HepG2 (cell line): ENCODE measurements at regions not wholly inside any gene's neighbourhood (a gene's known extent, or its start where the extent isn't known, plus 50 kb on each side); places are given as distances from the start of the nearest gene placed in this dataset.

Experiments used
- ATAC-seq: fragments of 200-7000 bp; cut with Tn5 transposase; 3 replicates; pipeline ENCODE4 v1.9.1; 2020; ENCODE audit warnings: mild to moderate bottlenecking, moderate library complexity
- BruUV-seq: library from RNA; stranded (reverse); fragments of 400-500 nt; replicated peaks from 2 replicates; lab custom pipeline; 2021; lab: Mats Ljungman, UMichigan
- CTCF ChIA-PET: fragments of 300-600 bp; formaldehyde crosslinking; extraction: SDS; loops from one replicate; lab custom pipeline; 2021; ENCODE audit warnings: low total read pairs, inconsistent platforms, low intra/inter-chr PET ratio; lab: Yijun Ruan, JAX
- POLR2A ChIA-PET: fragments of 350-600 bp; sonication (Branson Sonifier 250); formaldehyde crosslinking; loops from one replicate; lab custom pipeline; 2020; ENCODE audit warnings: antibody characterized with exemption, inconsistent platforms; lab: Yijun Ruan, JAX
- DNase-seq: peaks from one replicate; pipeline ENCODE4 v3.0.0-alpha.2; 2015; ENCODE audit warnings: low spot score
- FAIRE-seq: peaks from 3 replicates; lab custom pipeline; 2011; peaks lifted over from hg19 to GRCh38; lab: Jason Lieb, UNC
- H2AFZ ChIP-seq: one replicate; pipeline ENCODE4 v1.6.1; 2011; ENCODE audit warnings: low read length, inconsistent platforms
- H3K27ac ChIP-seq: fragments of 300-600 bp; 3 replicates; pipeline ENCODE4 v1.8.0; 2011; ENCODE audit warnings: mixed run types, mild to moderate bottlenecking, mixed read lengths, low read length, inconsistent platforms; ENCODE audit not compliant: insufficient read depth; ENCODE audit errors: extremely low read length
- H3K27me3 ChIP-seq, 2 experiments: fragments of 200-600 bp in 1 of 2; 2 replicates in 1 of 2; 3 replicates in 1 of 2; pipeline versions ENCODE4 v1.6.0 to v1.8.0; 2011; ENCODE audit warnings: low read length in 2 of 2, mild to moderate bottlenecking in 2 of 2, moderate library complexity in 2 of 2, inconsistent platforms in 1 of 2; ENCODE audit not compliant: insufficient read depth in 2 of 2, control insufficient read depth in 1 of 2
- H3K36me3 ChIP-seq, 2 experiments: fragments of 200-600 bp in 1 of 2; replicated peaks in 1 of 2; 2 replicates in 1 of 2; 3 replicates in 1 of 2; pipeline versions ENCODE4 v1.5.1 to v1.8.0; 2011; ENCODE audit warnings: low read length in 2 of 2, inconsistent platforms in 1 of 2; ENCODE audit not compliant: insufficient read depth in 2 of 2, control insufficient read depth in 1 of 2
- H3K4me1 ChIP-seq: 2 replicates; pipeline ENCODE4 v1.5.1; 2012; ENCODE audit warnings: low read length, inconsistent platforms; ENCODE audit not compliant: insufficient read depth
- H3K4me2 ChIP-seq: 2 replicates; pipeline ENCODE4 v1.6.0; 2011; ENCODE audit warnings: low read depth, low read length, inconsistent platforms
- H3K4me3 ChIP-seq, 3 experiments: fragments of 200-600 bp in 1 of 3; sonication (generic), shearing (Covaris generic) in 1 of 3; replicated peaks in 1 of 3; 2 replicates each; pipeline ENCODE4 v1.5.1; 2011 to 2016; ENCODE audit warnings: low read length in 3 of 3, inconsistent platforms in 2 of 3, low read depth in 2 of 3, mild to moderate bottlenecking in 2 of 3, control low read depth in 1 of 3, mixed read lengths in 1 of 3; ENCODE audit not compliant: insufficient read depth in 1 of 3
- H3K79me2 ChIP-seq: one replicate; pipeline ENCODE4 v1.6.1; 2011; ENCODE audit warnings: low read length, inconsistent platforms; ENCODE audit not compliant: insufficient read depth
- H3K9ac ChIP-seq: 2 replicates; pipeline ENCODE4 v1.6.0; 2011; ENCODE audit warnings: mild to moderate bottlenecking, low read depth, low read length, inconsistent platforms; ENCODE audit not compliant: insufficient read depth
- H3K9me3 ChIP-seq: 2 replicates; pipeline ENCODE4 v1.5.1; 2012; ENCODE audit warnings: mild to moderate bottlenecking, low read length
- H4K20me1 ChIP-seq: 2 replicates; pipeline ENCODE4 v1.6.0; 2011; ENCODE audit warnings: inconsistent platforms, mild to moderate bottlenecking, low read length, moderate library complexity; ENCODE audit not compliant: insufficient read depth
- ADNP ChIP-seq: sonication (generic); formaldehyde crosslinking; IDR thresholded peaks from 2 replicates; pipeline ENCODE4 v1.4.0; 2020; ENCODE audit warnings: missing genetic modification reagents
- BRCA1 ChIP-seq: sonication (generic); formaldehyde crosslinking; IDR thresholded peaks from 2 replicates; pipeline ENCODE4 v1.4.0; 2020; ENCODE audit warnings: missing genetic modification reagents
- DRAP1 ChIP-seq: IDR thresholded peaks from 2 replicates; pipeline ENCODE4 v1.6.1; 2016; ENCODE audit warnings: missing genetic modification reagents, missing compliant biosample characterization
- FOXK2 ChIP-seq: fragments of 450-650 bp; IDR thresholded peaks from 2 replicates; pipeline ENCODE4 v1.6.1; 2016
- KLF11 ChIP-seq: IDR thresholded peaks from 2 replicates; pipeline ENCODE4 v1.6.1; 2016; ENCODE audit warnings: missing compliant biosample characterization
- NR3C1 ChIP-seq: sonication (generic); formaldehyde crosslinking; IDR thresholded peaks from 2 replicates; pipeline ENCODE4 v1.4.0; 2020; ENCODE audit warnings: missing genetic modification reagents
- SIN3B ChIP-seq: fragments of 150-350 bp; IDR thresholded peaks from 2 replicates; pipeline ENCODE4 v1.6.1; 2014; ENCODE audit warnings: low read length
- ZNF292 ChIP-seq: sonication (generic); formaldehyde crosslinking; IDR thresholded peaks from 2 replicates; pipeline ENCODE4 v1.8.1; 2022; ENCODE audit warnings: mild to moderate bottlenecking, low read depth, missing genetic modification reagents, borderline replicate concordance
- ZNF768 ChIP-seq: sonication (generic); formaldehyde crosslinking; IDR thresholded peaks from 2 replicates; pipeline ENCODE4 v1.4.0; 2020; ENCODE audit warnings: missing genetic modification reagents
- WGBS: methylation state at CpG from one replicate; pipeline ENCODE4 v1.1.6; 2017; ENCODE audit warnings: low lambda C conversion rate; 5-methylcytosine and 5-hydroxymethylcytosine counted together
- in situ Hi-C: cut with HindIII; loops from 2 replicates; pipeline ENCODE4 v1.10.0; 2017; ENCODE audit warnings: low pct_unique_long_range_greater_than_20kb; ENCODE audit not compliant: extremely low pct_ligation_motif_present
- intact Hi-C: fragments of 100-400 bp; cut with micrococcal nuclease; formaldehyde crosslinking; loops from one replicate; pipeline ENCODE4 v1.10.0; 2022; ENCODE audit not compliant: unreplicated experiment

DNA sequence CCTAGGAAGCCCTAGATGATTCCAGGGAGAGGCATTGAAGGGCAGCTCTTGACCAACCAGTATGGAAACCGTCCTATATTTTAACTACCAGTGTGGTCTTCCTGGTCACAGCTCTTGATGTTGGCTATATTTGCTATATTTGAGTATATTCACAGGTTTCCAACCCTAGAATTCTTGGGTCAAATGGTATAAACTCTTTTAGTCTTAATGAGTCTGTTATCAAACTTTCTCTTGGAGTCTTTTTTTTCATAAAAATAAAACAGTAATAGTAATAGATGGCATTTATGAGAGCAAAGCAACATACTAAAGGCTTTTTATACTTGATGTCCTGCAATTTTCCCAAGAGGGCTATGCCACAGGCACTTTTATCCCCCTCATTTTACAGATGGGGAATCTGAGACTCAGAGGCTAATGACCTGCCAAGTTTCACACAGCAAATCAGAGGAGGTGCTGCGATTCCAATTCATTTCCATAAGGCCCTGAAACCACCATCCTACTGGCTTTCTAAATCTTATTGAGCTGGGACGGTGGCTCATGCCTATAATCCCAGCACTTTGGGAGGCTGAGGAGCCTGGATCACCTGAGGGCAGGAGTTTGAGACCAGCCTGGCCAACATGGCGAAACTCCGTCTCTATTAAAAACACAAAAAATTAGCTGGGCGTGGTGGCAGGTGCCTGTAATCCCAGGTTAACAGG is 217.2 kb upstream of the ZNF217 start:
- no peaks in the 10 kb centered on the region for H3K27me3 ChIP-seq

DNA sequence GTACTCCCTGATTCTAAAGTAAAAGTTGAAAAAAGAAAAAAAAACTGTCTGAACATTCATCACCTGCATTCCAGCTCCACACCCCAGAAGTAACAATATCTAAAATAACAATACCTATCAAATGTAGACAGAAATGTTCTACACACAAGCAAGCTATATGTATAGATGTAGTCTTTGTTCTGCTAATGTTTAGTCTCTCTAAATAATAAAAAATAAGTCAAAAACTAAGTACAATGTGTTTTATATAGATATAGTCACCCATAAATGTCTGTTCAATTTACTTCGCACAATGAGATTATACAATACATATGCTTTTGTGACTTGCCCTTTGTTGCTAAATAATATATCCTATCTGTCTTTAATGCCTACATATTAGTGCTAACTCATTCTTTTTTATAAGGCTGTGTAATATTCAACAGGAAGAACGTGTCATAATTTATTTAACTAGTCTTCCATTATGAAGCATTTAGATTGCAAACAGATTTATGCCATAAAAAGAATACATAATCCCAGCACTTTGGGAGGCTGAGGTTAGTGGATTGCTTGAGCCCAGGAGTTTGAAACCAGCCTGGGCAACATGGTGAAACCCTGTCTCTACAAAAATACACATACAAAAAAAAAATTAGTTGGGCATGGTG is 216.2 kb upstream of the ZNF217 start:
- FAIRE-seq: no peak
- CTCF ChIA-PET: no interaction called here

More for the DNA sequence above, 217.2 kb upstream of the ZNF217 start:
- no peak overlapping the region for H2AFZ ChIP-seq
- intact Hi-C loops: no loop called here
- CTCF ChIA-PET: no interaction called here
- in situ Hi-C loops: no loop called here
- FAIRE-seq: no peak
- no peak for TF ChIP-seq ADNP (CRISPR knock-in tag)
- no peak for TF ChIP-seq ZNF292 (CRISPR knock-in tag)
- TF ChIP-seq, all 625 proteins: peak for 0
- Histone ChIP-seq H3K36me3 (no peaks in the 10 kb centered on the region), H3K27ac (no peak overlapping the region), H3K4me3 (no peak overlapping the region), H3K9ac (no peak overlapping the region), H4K20me1 (no peaks in the 10 kb centered on the region), H3K4me1 (peaks cover 9% of the 10 kb centered on the region), H3K4me2 (no peak overlapping the region), H3K79me2 (no peaks in the 10 kb centered on the region), H3K9me3 (no peaks in the 10 kb centered on the region)
- BruUV-seq: no TSS peak
- POLR2A ChIA-PET: interaction anchor here (1.9 kb wide), 1 partner anchor 10 kb away, joined by 6 read pairs; no protein-coding TSS in a partner anchor
- DNase-seq (no peak), ATAC-seq (no peak)
- 76% methylated on average over 6 of the region's 6 CpGs for WGBS

More for the DNA sequence above, 216.2 kb upstream of the ZNF217 start:
- no peaks in the 10 kb centered on the region for H4K20me1 ChIP-seq
- H3K27me3 ChIP-seq: no peaks in the 10 kb centered on the region
- H3K4me2 ChIP-seq: no peak overlapping the region
- no peak overlapping the region for H3K4me3 ChIP-seq
- H3K9me3 ChIP-seq: no peaks in the 10 kb centered on the region
- in situ Hi-C loops (no loop called here), intact Hi-C loops (no loop called here)
- H3K9ac ChIP-seq: no peak overlapping the region
- ATAC-seq (no peak), DNase-seq (no peak)
- H3K27ac ChIP-seq: no peak overlapping the region
- no peak for TF ChIP-seq DRAP1 (CRISPR knock-in tag)
- no peak for TF ChIP-seq FOXK2
- TF ChIP-seq SIN3B: no peak
- no peak for TF ChIP-seq NR3C1 (CRISPR knock-in tag)
- TF ChIP-seq ZNF768 (CRISPR knock-in tag): no peak
- no peak for TF ChIP-seq KLF11
- no peak for TF ChIP-seq BRCA1 (CRISPR knock-in tag)
- POLR2A ChIA-PET: interaction anchor here (1.9 kb wide), 1 partner anchor 9 kb away, joined by 6 read pairs; no protein-coding TSS in a partner anchor
- no TSS peak for BruUV-seq
- H3K36me3 ChIP-seq: no peaks in the 10 kb centered on the region
- H3K79me2 ChIP-seq: no peaks in the 10 kb centered on the region
- H2AFZ ChIP-seq: no peak overlapping the region
- 90% methylated on average over 2 of the region's 2 CpGs for WGBS
- peaks cover 19% of the 10 kb centered on the region for H3K4me1 ChIP-seq
